GM19328 (cell line): ENCODE measurements at regions not wholly inside any gene's neighbourhood (a gene's known extent, or its start where the extent isn't known, plus 50 kb on each side); places are given as distances from the start of the nearest gene placed in this dataset.
"Not testable (repeated sequence)": the region's sequence is repeated elsewhere in the genome, so short reads cannot be mapped to it uniquely, and the experiment has no call there.

ENCODE experiments used
- ATAC-seq: cut with Tn5 transposase; IDR thresholded peaks from one replicate; pipeline ENCODE4 v1.9.1; 2021; ENCODE audit warnings: mild to moderate bottlenecking, moderate library complexity; ENCODE audit not compliant: unreplicated experiment

DNA sequence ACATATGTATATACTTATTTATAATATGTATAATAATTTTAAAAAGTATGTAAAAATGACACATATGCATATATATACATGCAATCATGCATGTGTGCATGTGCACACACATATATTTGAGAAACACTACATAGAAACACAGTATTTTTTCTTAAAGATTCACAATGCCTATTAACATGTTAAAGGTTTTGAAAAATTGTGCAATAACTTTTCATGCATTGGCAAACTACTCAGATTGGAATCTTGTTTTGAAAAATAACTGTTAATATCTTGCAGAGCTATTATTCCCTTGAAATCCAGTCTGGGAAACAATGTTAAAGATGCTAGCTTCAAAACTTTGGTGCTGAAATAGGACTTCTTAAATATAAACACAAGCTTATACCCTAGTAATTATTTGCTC lies 256.2 kb upstream of the P2RY1 start:
- no peak for ATAC-seq

DNA sequence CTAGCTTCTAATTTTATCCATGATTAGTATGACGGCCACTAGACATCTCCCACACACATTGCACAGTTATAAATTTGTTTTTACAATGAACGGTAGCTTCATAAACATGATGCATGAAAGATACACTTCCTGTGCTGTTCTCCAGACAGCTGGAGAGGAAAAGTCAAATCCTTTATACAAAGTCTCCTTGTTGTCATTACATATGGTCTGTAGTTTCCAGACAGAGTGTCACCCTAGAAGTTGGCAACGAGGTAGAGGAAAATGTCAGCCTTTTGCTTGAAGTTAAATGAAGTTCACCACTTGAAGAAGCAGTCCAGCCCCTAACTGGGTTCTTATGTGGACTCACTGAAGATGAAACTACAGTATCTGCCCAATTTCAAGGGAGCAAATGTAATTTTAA lies 253.0 kb upstream of the P2RY1 start:
- ATAC-seq = no peak

DNA sequence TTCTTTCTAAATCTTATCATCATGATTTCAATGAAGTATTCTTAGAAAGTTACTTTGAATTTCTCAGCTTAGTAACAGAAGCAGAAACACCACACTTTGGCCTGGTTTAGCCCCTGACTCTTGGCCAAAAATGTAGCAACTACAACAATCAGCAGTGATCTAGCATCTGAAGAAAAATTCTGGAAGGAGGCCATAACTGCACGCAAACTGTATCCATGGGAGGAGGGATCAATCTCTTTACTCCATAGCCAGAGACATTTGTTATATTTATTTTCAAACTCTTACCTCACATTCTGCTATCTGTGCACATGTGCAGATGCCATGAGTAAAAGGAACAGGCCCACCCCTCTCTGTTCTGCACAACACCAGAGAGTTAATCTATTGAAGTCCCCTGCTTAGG lies 251.0 kb upstream of the P2RY1 start:
- no peak for ATAC-seq

DNA sequence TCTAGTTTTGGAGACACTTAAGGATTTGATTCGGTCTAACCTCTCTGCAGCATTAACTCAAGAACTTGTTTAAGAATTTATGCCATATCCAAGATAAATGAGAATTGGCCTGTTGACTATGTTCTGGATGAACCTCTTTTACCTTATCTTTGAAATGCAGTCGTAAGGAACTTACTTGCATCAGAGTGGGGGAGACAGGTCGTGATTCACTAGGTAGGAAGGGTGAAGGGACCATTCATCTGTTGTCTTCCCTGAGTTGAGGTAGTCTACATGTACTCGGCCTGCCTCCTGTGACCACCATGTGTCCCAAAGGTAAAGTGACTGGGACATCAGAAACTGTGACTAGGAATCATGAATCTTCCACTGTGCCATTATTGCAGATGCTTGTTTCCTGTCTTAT lies 248.0 kb upstream of the P2RY1 start:
- no peak for ATAC-seq

DNA sequence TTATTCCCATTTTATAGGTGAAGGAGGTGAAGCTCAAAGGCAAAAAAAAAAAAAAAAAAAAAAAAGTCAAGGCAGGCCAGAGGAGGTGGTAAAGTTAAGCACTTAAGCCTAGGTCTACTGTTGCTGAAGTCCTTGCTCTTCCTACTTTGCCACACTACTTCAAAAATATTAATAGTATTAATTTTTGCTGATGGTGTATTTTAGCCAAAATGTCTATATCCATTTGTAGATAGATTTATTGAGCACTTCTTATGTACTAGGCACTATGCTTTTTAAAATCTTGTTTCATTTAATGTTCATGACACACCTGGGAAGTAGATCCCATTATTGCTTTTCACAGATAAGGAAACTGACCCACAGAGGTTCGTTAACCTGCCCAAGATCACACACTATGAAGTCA lies 247.1 kb upstream of the P2RY1 start:
- no peak for ATAC-seq

DNA sequence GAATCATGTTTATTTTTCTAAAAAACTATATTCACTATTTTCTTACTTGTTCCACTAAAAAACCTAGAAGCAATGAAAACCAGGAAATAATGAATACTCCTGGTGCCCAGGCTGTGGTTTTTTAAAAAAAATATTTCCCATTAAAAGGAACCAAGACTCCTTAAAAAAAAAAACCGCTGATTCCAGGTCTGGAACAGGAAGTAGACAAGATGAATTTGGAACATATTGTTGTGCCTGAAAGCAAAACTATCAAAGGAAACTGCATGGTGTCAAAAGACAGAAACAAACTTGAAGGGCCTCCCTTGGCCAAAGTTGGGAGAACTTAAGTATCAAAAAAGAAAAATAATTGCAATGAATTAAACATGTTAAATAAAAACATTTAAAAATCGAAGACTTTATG lies 245.3 kb upstream of the P2RY1 start:
- no peak for ATAC-seq

DNA sequence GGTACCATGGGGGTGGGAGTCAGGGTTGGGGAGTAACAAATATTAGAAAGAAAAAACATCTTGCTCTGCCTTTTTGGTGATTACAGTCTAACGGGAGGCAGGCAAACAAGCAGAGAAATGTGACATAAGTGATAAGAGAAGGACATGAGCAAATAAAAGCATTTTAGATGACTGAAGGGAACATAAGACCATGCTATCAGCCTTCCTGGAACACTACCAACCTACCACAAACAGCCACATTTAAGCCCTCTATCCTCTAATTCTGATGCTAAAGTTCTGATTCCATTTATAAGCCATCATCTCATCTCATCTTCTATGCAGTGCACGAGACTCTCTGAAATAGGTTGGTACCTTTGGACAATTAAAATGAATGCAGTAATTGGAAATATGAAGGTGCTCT lies 243.4 kb upstream of the P2RY1 start:
- no peak for ATAC-seq

DNA sequence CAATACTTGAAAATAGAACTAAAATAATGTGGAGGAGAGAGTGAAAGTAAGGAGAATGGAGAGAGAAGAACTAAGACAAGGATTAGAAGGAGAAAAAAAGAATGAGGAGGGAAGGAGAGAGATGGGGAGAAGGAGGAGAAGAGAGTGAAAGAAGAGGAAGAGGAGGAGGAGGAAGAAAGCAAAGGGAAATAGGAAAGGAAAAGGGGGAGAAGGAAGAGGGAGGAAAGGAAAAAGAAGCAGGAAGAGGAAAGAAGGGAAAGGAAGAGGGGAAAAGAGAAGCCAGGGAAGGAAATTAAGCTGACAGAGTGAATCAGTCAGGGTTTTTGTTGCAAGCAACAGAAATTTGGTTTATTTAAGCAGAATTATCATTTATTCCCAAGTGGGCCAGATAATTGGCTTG lies 241.7 kb upstream of the P2RY1 start:
- ATAC-seq = no peak

DNA sequence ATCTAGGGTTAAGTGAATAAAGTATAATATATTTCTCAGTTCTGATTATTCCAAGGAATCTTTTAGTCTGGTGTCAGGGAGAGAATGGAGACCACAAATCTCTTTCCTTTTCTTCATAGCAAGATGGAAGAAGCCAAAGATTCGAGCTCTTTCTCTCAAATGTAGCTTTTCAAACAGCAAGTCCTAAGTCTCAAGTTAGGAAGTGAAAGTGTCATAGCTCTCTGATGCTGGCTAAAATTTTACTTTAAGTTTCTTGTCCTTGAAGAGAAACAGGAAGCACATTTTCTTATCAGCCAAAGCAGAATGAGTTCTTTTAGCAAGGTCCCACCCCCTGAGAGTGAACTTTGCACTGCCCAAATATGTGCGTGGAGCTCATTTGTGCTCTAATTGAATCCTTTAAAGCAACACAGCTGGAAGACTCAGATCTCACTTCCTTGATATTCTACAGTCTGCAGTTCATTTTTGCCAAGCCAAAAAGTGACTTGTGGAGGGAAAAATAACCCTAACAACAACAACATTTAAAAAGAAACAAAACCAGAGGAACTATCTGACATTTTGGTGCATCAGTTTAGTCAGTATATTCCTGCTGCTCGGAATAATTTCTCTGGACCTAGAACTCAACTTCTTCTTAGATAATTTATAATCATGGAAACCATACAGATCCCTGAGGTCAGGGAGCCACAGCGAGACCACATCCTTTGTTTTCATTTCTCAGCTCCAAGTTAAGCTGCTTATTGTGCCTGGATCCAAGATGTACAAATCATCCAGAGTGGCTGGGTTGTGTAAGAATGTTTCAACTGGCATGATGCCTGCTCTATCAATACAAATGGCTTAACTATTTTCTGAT lies 238.7 kb upstream of the P2RY1 start:
- ATAC-seq = peak; percentile 100

DNA sequence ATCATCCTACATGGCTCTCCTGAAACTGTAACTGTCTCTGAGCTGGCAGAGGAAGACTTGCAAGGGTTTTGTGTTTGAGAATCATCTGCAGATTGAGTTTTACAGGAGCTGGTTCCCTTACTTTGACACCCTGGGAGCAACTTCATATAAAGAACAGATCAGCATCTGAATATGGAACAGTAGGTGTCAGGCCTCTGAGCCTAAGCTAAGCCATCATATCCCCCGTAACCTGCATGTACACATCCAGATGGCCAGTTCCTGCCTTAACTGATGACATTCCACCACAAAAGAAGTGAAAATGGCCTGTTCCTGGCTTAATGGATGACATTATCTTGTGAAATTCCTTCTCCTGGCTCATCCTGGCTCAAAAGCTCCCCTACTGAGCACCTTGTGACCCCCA lies 238.1 kb upstream of the P2RY1 start:
- ATAC-seq = not testable (repeated sequence)

DNA sequence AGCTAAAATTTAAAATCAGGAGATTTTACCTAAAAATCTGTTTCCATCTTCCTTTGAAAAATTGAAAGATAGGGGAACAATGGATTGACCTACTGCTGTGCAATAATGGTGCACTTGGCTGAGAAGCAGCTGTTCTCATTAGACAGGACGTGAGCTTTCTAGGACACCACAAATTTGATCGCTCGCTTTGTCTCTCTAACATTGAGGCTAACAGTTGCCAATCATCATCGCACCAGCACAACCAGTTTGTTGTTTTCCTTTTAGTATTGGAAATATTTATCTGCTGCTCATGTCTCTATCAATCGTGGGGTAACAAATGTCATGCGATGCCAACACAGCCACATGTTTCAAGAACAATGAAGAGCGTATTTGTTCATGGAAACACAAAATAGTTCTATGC lies 228.8 kb upstream of the P2RY1 start:
- no peak for ATAC-seq

DNA sequence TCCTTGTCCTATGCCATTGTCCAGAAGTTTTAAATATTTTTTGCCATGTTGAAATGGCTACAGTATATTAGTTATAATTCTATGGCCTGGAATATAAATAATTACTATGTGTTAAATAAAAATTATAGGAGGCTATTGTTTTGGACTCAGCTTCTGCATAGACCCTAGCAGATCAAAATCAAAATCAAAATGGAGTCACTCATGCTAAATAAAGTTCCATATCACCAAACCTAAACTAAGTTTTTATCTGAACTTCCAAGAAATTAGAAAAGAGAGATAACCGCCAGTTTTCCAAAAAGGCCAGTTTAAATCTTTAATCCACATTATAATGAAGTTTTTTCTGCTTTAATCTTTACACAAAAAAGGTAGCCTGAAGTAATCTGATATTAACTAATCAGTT lies 227.8 kb upstream of the P2RY1 start:
- no peak for ATAC-seq

DNA sequence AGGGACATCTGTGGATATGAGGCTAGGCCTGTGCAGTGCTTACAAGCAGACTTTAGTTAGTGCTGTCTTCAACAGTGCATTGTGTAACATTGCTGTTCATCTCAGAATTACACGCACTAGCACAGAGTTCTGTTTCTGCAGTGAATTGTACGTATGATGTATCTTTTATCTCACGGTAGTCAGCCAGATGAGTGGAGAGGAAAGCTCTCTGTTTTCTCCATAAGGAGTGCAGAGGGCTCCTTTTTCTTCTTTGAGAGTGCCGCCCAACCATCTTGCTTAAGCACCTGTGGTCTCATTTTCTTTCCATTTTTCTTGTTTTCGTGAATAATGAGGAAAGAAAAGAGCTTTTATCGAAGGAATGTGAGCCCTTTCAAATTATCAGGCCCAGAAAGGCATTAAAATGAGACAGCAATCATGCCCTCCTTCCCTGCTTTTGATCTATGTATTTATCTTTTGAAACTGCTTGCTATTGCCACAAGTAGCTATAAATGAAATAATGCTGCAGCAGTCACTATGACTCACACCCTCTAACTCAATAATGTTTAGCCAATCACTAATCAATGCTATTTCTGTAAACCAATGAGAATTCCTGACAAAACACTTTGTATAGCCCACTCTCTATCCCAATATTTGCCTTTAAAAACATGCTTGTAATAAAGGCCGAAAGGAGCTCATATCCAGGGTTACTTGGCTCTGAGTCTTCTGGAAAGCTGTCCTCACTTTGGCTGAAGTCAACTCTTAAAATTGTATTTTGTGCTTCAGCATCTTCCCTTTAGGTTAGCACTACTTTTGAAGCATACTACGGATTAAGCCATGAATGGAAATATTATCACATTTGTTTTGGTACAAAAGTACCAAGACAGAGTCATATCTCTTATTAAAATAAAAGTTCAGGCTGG lies 226.0 kb upstream of the P2RY1 start:
- ATAC-seq = no peak

DNA sequence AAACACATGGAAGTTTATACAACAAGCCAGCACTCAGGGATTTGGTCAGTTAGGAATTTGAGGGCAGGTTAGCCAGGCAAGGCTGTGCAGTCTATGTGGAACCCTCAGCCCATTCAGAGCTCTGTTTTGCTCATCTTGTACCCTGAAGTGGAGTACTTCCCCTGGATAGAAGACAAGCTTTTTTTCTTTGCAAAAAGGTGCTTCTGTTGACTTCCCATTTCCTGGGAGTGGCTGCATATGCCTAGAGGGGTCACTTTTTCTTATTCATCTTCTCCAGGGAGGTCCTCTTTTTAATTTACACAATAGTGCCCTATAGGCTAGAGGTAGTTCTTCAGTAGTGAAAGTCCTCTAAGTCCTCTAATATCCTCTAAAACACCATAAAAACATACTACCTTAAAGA lies 225.0 kb upstream of the P2RY1 start:
- ATAC-seq = no peak

DNA sequence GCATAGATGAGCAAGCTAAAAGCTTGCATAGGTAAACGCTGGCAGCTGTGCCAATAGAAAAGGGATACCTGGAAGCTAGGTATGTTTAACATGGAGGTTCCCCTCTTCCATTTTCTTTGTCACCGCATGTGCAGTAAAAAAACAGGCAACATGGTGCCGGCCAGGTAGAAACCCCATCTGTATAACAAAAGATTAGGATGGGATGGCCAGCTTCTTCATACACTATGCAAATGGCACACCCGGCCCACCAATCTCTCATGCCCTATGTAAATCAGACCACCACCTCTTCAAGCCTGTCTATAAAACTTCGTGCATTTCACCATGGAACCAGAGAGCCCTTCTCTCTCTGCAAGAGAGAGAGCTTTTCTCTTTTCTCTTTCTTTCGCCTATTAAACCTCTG lies 224.3 kb upstream of the P2RY1 start:
- ATAC-seq = no peak

DNA sequence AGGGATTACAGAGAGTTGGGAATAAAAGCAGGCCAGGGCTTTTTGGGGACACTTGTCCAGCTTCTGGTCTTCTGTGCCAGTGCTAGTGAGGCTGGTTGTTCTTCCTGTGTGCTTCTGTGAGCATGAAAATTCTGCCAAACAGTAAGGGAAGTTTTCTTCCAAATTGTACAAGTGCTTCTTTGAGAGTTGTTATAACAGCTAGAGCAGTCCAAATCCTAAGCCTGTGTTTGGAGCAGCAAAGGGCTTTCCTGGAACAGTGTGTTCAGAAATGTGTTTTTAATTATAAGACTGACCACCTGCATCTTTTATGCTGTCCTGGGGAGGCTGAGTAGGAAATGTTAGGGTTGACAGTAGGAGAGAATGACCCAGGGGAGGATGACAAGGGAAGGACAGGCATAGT lies 223.0 kb upstream of the P2RY1 start:
- ATAC-seq = no peak

DNA sequence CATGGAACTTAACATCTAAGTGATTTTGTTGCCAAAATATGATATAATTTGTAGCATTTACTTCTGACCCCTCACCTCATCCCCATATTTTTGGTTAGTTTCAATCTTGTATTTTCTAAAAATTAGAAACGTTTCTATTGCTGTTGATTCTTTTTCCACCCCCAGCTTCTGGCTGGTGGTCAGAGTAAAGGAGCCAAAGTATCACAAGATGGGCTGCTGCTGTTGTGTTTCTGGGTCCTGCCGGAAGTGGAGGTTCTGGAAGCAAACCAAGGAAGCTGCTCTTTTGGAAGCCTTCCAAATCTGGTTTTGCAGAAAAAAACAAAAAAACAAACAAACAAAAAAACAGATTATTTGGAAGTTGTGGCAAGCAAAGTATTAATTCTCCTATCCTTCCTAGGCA lies 221.1 kb upstream of the P2RY1 start:
- no peak for ATAC-seq

DNA sequence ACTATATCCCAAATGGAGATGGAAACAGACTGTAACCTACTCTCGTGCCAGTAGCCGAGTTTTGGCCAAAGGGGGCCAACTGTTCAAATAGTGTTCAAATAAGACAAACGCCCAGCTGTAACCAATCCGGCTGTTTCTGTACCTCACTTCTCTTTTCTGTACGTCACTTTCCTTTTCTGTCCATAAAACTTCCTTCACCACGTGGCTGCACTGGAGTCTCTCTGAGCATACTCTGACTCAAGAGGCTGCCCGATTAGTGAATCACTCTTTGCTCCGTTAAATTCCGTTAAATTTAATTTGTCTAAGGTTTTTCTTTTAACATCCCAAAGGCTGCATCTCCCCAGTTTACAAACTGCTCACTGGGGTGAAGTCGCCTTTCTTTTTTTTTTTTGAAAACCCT lies 219.2 kb upstream of the P2RY1 start:
- ATAC-seq = no peak

DNA sequence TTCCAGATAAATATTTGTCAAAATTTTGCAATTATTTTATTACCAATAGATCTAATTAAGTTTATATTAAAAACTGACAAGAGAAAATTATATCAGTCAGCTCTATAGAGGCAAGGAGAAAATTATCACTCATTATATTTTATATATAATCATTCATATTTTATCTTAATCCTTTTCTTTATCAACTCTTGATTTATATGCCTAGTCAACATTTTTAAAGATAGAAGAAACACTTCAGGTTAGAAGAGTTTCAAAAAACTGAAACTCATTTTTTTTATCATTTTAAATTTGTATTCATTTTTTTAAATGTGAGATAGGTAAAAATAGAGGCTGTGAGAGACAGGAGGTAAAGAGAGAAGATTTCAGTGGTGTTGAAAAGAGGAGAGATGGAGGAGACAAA lies 217.3 kb upstream of the P2RY1 start:
- ATAC-seq = no peak

DNA sequence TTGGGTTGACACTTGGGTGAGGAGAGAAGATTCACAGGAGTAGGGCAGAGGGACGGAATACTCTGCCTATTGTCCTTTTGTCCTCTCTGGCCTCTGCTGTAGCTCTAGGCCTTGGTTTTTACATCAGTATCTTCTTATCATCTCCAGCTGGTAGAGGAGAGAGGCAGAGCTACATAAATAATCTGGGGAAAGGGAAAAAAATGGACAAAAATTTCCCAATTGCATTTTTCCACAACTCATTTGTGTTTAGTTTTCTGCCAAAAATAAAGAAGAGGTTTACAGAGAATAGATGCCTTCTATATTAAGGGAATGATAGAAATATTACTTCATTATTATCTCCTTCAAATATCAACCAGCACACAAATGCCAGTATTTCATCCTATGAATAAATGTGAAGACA lies 216.4 kb upstream of the P2RY1 start:
- no peak for ATAC-seq

DNA sequence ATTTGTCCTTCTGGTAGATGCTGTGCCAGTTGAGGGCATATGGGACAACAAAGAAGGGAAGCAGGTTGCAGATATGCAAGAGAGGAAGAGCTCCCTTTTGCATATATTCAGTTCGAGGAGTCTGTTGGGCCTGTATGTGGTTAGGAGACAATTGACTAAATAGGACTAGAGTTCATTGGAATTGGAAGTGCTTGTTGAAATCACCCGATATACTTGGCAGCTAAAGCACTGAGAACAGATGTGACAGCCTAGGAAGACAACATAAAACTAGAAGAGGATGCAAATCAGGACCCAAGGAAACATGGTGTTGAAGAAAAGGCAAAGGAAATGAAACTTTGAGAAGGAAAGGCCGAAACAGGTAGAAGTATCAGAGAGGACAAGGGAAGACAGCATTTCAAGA lies 215.2 kb upstream of the P2RY1 start:
- ATAC-seq = no peak

DNA sequence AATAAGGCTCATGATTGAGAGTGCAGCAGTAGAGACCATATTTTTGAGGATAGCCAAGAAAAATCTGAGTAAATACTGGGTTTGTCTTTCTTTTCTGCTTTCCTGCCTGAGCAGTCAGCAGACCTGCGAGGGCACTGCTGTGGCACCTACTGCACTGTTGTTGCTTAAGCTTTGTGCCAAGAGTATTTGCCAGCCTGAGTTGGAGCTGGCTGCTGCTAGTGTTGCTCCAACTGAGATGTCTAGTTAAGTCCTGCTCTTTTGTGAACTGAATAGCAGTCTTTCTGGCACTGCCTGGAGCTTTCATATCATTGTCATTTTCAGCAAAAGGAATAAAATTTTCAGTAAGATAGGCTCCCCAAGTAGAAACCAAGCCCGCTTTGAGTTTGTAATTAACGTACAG lies 214.5 kb upstream of the P2RY1 start:
- ATAC-seq = no peak
